Activated T-helper 1 cell treated with Interleukin-2 at 50 U/mL for 16 hours (primary cell): ENCODE measurements at regions not wholly inside any gene's neighbourhood (a gene's known extent, or its start where the extent isn't known, plus 50 kb on each side); places are given as distances from the start of the nearest gene placed in this dataset.

Experiments used
- DNase-seq: peaks from one replicate; pipeline ENCODE4 v3.0.0-alpha.2; 2020; ENCODE audit warnings: low read depth

- DNase-seq: no peak
Observed at GRCh38 chr22:22999523-22999922, 70.8 kb upstream of the GNAZ start.

GRCh38 chr22:23000657-23001347 is 69.5 kb upstream of the GNAZ start:
- DNase-seq: no peak

- no peak for DNase-seq
Observed at GRCh38 chr22:23001463-23001862, 68.9 kb upstream of the GNAZ start.

DNA sequence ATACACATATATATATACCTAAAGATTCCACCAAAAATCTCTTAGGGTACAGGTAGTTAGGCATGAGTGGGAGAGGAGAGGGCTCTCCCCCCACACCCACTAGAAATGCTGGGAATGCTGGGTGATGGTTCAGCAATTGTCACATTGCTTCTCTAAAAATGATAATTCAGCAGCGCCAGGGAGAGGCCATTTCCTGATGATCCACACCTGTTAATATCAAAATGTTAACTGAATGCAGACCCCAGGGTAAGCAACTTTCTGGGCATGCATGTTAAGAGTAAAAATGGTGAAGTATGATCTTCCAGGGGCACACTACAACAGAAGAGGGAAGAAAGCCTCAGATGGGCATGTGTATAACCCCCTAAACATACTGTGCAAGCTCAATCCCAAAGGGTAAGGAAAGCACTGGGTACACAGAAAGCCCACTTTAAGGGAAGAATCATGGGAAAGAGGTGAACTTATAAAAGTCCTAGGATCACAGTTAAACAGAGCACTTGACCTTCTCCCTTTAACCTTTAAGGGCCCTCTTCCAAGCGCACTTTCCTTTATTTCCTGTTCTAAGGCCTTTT is 67.6 kb upstream of the GNAZ start:
- no peak for DNase-seq

GRCh38 chr22:23007823-23008222 is 62.5 kb upstream of the GNAZ start:
- DNase-seq: no peak

DNA sequence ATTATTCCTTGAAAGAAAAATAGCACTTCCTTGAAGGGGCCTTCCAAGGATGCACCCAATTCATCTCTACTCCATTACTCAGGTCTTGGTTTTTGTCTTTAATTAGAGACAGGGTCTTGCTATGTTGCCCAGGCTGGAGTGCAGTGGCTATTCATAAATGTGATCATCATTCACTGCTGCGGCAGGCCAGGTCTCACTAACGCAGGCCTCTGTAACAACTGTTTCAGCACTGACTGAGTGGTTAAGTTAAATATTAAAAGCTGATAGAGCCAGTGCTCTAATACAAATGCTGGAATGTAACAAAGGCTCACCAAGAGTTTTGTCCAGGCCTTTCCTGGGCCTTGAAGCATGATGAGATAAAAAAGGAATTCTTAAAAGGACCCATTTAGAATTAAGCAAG is 61.4 kb upstream of the GNAZ start:
- no peak for DNase-seq
